ENCODE measurements at regions not wholly inside any gene's neighbourhood (a gene's known extent, or its start where the extent isn't known, plus 50 kb on each side); places are given as distances from the start of the nearest gene placed in this dataset.

- DNase-seq, result no peak
Observed at GRCh38 chr20:57794600-57795341, 85.0 kb upstream of the PMEPA1 start.

- DNase-seq, result no peak
Observed at GRCh38 chr20:57794036-57794435, 84.2 kb upstream of the PMEPA1 start.

DNA sequence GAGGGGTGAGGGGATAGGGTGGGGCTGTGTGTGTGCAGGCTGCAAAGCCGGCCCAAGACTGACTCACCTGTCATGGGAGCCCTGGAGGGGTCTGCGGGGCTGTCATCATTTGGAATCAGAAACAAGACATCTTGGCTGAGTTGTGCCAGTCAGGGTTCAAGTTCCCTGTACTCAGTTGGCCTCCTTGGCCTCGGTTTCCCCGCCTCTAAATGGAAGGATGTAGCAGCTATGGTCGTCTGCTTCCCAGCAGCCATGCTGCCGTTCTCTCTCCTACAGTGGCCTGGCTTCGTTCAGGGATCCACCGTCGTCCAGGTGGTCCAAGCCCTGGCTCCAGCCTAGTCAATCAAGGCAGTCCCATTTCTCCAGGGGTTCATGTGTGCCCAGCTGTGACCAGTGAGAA is 83.6 kb upstream of the PMEPA1 start:
- DNase-seq, result no peak

DNA sequence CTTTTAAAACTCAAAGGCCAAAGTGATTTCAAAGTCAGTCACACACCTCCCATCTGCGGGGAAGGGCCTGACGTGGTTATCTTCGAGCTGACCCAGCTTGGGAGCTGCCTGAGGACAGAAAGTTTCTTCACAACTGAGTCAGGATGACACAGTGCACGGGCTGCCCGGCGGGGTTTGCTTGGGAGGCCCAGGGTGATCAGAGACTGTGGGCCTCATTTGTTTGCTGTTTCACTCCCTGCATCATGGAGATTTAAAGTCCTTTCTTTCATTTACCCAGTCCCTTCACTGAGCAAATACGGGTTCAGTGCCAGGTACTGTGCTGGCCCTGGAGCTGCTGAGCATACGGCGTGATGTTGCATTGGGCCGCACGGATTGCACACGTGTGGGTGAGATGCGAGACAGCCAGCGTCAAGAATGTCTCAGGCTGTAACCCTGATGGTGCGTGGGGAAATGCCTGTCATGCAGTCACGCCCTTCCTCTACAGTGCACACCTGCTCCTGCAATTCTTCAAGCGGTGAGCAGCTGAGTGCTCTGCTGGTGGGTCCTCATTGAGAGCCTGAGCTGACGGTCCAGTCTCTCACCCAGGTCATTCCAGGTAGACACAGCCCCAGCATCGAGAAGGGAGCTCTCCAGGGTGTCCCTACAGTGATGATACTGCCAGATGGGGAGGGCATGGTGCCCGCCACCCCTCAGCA is 82.7 kb upstream of the PMEPA1 start:
- DNase-seq, result no peak

DNA sequence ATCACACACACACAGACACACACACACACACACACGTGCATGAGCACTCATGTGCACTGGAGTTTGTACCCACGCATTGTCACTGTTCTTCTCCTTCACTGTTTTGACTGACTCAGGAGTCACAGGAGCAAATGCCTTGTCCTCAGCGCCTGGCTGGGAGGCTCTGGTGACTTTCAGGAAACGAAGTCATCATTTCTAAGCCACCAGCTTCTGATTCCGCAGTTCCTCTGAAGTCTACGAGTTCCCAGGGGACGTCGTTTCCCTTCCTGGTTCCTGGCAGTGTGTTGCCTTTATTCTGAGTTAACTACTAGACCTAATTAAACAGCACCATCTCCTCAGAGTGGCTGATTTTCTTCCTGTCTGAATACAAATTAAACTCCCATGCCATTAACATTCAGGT is 82.2 kb upstream of the PMEPA1 start:
- DNase-seq, result no peak

GRCh38 chr20:57791178-57791962 is 81.6 kb upstream of the PMEPA1 start:
- DNase-seq, result no peak

GRCh38 chr20:57790176-57790575 is 80.4 kb upstream of the PMEPA1 start:
- no peak for DNase-seq

- DNase-seq, result no peak
Observed at GRCh38 chr20:57788936-57789613, 79.3 kb upstream of the PMEPA1 start.

DNA sequence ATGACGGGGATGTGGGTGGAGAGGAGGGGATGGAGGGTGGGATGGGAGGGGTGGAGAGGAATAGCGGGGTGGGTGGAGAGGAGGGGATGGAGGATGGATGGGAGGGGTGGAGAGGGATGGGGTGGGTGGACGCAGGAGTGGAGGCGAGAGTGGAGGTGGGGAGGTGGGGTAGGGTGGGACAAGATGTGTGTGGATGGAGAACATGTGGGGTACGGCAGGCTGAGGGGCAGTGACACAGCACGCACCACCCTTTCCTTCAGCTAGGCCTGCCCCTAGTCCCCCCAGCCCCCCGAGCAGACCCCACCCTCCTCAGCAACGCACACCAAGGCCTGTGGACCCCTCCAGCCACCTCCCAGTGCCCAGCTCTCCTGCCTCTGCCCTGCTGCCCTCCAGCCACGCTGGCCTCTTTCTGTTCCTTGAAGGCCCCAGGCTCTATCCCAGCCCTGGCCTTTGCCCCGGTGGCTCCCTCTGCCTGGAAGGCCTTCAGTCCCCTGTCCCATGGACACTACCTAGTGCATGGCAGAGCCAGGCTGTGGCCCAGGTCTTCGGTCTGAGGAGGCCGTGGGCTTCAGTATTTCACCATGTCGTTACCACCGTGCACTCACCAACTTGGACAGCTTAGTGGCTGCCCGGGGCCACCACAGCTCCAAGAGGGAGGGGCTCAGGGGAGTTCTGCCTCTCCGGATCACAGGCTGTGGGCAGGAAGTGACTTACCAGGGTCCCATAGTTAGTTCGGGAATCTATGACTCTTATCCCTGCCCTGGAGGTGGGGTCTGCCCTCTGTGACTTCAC is 78.4 kb upstream of the PMEPA1 start:
- DNase-seq, result no peak

- no peak for DNase-seq
Observed at GRCh38 chr20:57787151-57787989, 77.6 kb upstream of the PMEPA1 start.

DNA sequence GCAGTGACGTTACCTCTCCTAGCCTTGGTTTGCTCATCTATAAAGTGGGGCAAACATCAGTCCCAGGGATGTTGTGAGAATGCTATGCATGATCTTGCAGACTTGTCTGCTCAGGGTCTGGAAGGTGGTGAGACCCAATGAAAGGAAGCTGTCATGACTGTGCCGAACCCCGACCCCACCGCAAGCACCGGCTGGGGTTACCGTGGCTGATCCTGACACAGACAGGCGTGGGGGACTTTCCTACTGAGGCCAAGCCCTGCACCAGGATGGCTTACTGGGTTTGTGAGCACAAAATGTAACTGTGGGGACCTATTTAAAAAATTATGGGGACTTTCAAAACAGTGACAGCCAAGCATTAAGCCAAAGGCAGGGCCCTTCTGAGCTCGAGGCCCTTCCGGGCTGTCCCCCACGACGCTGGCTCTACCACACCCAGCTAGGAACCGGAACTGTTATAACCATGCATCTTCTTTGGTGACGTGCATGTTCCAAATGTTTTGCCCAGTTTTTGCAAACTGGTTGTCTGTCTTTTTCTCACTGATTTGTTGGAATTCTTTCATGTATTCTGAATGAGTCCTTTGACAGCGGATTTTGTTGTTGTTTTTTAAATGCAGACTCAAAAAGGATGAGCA is 76.6 kb upstream of the PMEPA1 start:
- DNase-seq, result no peak

DNA sequence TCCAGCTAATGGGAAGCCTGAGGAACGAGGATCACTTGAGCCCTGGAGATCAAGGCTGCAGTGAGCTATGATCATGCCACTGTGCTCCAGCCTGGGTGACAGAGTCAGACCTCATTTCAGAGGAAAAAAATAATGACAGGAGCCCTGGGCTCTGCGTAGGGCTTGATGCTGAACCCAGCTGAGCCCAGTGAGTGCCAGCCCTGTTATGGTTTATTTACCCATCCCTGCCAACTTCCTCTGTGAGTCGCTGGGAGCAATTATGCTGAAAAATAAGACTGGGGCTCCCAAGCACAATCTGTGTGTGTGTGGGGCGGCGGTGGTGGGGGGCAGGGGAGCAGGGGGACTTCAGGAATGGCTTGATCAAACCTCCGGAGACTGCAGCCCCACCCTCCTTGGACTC is 75.9 kb upstream of the PMEPA1 start:
- no peak for DNase-seq

DNA sequence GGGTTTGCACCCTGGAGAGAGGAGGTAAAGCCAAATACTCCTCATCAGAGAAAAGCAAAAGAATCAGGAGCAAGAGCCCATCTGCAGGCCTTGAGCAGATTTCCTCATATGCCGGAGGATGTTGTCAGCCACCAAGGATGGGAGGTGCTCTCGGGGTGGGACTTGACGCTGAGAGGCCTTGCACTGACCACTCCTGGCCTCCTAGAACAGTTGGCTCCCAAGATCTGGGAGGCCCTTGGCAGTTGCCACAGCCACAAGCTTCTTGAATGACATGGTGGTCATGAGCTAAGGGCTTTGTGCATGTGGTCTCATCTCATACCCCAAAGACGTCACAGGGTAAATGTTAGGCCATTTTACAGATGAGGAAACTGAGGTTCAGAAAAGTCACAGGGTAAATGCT is 75.2 kb upstream of the PMEPA1 start:
- no peak for DNase-seq

DNA sequence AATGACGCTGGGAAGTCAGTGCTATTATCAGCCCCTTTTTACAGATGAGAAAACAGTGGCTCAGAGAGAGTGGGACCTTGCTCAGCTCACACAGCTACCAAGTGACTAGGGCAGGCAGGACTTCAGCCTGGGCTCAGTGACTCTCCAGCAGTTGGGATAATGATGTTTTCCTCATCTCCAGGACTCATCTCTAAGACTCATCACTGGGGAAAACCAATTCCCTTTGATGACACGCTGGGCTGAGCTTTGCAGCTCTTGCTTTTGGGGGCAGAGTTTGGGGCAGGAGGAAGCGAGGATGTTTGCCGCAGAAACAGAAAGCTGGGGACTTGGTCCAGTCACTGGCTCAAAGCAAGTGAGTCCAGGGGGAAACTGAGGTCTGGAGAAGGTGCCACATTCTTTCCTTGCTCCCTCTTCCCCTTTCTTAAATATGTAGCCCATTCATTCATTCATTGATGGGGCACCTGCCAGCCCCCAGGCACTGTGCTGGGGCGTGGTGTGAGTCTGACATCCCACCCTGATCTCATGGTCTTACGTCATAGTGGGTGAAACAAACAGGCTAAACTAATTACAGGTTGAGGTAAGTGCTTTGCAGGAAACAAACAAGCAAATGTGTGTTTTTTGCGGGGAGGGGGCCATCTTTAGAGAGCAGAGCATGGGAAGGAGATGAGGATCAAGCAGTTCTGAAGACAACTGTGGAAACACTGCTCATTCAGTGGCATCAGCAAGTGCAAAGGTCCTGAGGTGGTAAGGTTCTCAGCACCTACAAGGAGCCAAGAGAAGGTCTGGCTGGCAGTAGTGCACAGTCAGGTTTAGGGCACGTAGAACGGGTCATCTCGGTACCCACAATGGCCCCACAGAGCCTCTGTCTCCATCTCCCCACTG is 74.4 kb upstream of the PMEPA1 start:
- no peak for DNase-seq

DNA sequence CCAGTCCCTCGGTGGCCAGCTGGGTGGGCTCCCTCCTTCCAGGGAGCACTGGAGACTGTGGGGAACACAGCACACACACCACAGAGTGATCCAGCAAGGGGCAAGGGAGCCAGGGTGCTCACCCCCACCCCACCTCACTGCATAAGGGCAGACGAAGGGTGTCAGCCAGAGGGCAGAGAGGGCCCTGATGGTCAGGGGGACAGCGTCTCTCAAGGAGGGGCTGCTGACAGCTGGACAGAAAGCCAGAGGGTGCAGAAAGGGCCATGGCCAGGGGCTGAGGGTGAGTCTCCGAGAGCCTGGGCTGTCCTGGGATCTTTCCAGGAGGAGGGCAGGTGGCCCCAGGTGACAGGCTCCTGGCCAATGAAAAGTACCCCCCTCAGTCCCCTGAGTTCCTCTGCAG is 73.4 kb upstream of the PMEPA1 start:
- DNase-seq, result no peak

DNA sequence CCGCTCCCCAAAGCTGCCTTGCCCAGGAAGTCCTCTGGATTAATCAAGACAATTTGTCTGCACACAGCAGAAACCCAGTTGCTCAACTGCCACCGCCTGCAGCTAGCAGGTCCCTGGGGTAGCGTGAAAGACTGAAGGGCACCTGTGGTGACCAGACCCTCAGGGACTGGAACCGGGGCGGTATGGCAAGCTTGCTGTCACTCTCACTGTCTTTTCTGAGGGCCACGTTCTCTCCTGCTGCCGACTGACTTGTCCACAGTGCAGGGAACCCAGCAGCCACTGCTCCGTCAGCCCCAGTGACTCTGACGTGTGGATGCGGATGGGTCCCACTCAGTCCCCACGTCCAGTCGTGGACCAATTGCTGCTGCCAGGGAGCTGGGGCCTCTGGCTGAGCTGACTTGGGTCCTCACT is 72.8 kb upstream of the PMEPA1 start:
- no peak for DNase-seq

DNA sequence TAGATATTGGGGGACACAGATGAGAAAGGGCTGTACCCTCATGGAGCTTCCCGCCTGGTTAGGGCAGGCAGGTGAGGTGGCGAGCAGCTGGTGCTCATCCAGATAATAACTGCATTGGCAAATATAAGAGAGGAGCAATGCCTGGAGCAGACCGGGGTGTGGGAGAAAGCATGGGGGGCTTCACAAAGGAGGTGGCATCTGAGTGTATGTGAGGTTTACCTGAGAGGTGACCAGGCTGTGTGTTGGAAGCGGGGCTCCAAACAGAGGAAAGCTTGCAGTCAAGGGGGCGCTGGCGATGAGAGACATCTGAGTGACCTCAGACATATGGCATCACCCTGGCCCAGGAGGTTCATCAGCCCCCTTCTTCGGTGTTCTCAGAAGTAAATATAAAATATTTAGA is 72.1 kb upstream of the PMEPA1 start:
- DNase-seq, result no peak

- no peak for DNase-seq
Observed at GRCh38 chr20:57780906-57781305, 71.1 kb upstream of the PMEPA1 start.

GRCh38 chr20:57780398-57780797 is 70.6 kb upstream of the PMEPA1 start:
- DNase-seq, result no peak
